Activated CD4-positive, alpha-beta T cell treated with anti-CD3 and anti-CD28 coated beads for 24 hours (primary cell): ENCODE measurements at regions not wholly inside any gene's neighbourhood (a gene's known extent, or its start where the extent isn't known, plus 50 kb on each side); places are given as distances from the start of the nearest gene placed in this dataset.

Experiments used
- DNase-seq, 2 donors: peaks; one replicate each; pipeline ENCODE4 v3.0.0-alpha.2; 2020; ENCODE audit warnings: low read depth in 2 of 2

DNA sequence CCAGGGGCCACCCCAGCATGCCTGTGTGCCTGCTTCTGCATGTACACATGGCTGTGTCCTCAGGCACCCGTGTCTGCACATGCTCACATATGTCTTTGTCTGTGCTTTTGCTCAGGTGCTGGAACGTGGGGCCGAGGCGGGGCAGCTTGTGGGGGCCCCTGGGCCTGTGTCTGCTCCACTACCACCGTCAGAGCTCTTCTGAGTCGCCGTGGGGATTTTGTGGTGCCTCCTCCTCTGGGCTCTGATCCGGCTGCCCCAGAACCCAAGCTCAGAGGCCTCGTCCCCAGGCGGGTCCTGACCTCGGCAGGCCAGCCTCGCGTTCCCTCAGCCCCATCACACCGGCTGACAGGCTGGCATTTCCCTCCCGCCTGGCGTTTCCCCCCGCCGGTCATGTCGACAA lies 104.6 kb upstream of the ACTRT2 start:
- DNase-seq = no peak

DNA sequence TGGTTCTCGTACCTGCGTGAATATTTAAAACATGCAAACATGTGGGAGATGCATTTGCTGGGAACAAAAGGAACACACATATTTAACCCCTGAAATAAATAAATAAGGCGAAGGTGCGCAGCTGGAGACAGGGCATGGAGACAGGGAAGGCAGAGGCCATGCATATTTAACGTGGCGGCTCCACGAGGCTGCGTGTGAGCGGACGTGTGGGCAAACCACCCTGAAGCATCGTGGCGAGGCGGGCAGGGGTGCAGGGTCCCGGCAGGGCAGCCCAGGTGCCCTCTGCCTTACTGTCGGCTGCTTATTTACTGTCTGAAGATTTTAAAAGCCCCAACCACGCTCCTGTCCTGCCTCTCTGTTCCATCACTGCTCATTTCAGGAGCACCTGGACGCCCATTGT lies 104.0 kb upstream of the ACTRT2 start:
- no peak for DNase-seq

DNA sequence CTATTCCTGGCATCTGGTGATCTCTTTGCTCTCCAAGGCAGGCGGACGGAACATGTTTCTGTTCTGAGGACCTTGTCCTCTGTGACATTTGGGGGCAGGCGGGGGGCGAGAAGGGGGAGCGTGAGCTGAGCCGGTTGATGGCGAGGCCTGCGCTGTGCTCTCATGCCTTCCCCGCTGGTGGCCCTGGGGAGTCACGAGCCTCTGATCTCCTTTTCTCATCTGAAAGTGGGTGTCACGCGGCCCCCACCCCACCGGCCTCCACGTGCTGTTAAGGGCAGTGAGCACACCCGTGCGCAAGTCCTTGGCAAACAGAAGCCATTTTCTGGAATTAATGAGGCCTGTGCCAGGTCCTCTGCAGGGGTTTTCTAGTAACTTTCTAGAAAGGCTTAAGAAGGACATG lies 102.8 kb upstream of the ACTRT2 start:
- DNase-seq = no peak

DNA sequence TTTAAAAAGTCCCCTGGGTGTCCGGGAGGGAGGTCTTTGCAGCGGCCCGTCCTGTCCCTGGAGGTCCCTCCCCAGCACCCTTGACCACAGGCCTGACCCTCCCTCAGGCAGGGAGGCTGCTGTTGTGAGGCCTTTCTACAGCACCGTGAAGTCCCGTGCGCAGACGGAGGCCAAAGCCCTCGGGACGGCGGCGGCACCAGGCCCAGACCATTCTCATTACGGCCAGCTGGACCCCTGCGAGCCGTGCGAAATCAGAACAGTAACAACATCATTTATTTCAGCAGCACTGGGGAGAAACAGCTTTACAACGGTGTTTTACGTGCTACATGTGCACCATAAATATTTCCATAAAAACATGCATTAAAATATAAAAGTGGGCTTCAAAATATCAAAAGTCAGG lies 101.4 kb upstream of the ACTRT2 start:
- no peak for DNase-seq

DNA sequence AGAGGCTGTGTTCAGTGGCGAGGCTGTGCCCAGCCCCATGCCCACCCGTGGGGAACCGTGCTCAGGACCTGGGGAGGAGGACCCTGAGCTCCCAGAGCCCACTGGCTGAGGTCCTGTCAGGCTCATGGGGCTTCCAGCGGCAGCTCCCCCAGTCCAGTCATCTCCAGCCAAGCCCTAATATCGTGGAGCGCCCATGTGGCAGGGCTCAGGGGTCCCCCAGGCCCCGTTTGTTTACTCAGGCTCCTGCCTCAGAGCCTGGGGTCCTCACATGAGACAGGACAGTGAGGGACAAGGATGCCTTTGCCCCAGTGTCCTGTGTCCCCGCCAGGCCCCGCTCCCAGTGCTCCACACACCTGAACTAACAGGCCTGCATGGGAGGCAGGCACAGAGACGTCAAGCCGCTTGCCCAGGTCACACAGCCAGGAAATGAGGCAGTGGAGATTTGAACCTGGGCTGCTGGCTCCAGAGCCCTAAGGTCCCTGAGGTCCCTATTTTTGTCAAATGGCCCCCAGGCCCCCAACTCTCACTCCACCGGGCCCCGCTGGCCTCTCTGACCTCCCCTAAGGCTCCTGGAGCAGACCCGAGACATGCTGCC lies 100.7 kb upstream of the ACTRT2 start:
- DNase-seq = no peak

DNA sequence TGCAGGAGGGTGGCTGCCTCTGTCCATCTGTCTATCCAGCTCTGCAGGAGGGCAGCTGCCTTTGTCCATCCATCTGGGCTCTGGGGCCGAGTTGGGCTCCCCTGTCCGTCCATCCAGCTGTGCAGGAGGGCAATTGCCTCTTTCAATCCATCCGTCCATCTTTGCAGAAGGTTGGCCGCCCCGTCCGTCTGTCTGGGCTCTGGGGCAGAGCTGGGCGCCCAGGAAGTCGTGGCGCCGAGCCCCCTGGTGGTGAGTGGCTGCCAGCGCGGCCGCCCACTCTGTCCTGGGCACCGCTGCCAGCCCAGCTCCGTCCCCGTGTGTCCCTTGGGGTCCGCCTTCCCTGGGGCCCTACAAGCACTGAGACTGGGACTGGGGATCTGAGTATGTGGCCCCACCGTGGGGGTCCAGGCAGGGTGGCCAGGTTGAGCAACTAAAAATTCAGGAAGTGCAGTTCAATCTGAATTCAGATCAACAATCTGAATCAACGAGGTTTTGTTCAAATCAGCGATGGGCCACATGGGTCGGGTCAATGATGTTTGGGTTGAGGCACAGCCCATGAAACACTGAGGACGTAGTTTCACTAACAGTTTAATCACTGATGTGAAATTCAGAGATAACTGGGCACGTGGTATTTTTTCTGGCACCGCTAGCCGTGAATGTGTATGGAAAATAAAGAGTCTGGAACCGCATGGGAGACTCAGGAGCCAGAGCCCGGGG lies 99.1 kb upstream of the ACTRT2 start:
- DNase-seq = peak; percentile 24 to 39

DNA sequence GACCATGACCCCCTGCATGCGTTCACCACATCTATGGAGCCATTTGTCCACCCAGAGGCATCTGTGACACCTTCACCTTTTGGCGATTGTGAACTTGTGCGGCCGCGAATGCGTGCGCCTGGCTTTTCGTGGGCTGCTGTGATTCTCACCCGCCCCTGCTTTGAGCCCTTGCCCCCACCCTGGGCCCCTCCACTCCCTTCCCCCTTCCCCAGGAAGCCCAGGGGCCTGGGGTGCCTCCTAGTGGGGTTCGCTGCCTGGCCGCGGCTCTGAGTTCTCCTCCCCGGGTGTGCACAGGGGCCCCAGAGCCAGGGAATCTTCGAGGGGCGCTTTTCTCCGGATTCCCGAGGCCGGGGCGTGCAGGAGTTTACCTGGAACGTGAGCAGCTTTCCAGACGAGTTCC lies 97.9 kb upstream of the ACTRT2 start:
- no peak for DNase-seq

DNA sequence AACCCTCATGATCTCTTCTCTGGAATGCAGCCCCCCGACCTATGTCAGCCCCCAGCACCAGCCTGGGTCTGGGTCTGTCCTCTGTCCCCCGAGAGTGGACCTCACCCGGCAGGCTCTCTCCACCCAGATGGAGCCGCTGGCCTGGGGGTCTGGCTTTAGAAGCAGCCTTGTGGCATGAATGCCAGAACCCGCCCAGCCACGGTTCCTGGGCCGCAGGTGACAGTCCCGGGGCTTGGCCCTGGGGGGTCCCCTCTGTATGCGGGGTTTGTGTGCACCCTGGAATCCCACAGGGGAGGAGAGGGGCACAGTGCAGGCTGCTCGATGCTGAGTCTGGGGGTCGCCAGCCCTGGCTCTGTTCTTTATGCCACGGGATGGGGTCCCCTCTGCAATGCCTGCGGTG lies 96.0 kb upstream of the ACTRT2 start:
- no peak for DNase-seq

DNA sequence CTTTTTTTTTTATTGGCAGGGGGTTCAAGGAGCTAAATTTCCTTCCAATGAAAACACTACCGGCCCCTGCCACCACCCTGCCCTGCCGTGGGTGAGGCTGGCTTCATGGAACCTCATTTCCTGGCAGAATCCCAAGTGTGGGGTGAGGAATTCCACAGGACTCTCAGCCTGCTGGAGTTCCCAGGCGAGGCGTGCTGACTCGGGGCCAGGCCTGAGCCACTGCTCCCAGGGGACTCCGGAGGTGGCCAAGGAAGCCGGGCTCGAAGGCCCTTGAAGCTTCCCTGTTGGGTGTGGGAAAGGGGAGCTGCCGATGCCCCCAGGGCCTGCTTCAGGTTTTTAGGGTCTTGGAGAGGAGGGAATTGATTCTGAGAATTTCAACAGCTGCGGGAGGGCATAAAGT lies 95.3 kb upstream of the ACTRT2 start:
- no peak for DNase-seq

DNA sequence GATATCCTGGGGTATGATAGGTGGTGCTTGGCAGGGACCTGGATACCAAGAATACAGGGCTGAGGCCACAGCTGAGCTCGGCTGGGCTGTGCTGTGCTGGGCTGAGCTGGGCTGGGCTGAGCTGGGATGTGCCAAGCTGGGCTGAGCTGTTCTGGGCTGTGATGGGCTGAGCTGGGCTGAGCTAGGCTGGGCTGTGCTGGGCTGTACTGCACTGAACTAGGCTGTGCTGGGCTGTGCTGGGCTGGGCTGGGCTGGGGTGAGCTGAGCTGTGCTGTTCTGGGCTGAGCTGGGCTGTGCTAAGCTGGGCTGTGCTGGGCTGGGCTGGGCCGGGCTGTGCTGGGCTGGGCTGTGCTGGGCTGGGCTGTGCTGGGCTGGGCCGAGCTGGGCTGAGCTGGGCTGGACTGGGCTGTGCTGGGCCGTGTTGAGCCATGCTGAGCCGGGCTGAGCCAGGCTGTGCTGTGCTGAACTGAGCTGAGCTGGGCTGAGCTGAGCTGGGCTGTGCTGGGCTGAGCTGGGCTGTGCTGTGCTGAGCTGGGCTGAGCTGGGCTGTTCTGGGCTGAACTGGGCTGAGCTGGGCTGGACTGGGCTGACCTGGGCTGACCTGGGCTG lies 94.7 kb upstream of the ACTRT2 start:
- no peak for DNase-seq

DNA sequence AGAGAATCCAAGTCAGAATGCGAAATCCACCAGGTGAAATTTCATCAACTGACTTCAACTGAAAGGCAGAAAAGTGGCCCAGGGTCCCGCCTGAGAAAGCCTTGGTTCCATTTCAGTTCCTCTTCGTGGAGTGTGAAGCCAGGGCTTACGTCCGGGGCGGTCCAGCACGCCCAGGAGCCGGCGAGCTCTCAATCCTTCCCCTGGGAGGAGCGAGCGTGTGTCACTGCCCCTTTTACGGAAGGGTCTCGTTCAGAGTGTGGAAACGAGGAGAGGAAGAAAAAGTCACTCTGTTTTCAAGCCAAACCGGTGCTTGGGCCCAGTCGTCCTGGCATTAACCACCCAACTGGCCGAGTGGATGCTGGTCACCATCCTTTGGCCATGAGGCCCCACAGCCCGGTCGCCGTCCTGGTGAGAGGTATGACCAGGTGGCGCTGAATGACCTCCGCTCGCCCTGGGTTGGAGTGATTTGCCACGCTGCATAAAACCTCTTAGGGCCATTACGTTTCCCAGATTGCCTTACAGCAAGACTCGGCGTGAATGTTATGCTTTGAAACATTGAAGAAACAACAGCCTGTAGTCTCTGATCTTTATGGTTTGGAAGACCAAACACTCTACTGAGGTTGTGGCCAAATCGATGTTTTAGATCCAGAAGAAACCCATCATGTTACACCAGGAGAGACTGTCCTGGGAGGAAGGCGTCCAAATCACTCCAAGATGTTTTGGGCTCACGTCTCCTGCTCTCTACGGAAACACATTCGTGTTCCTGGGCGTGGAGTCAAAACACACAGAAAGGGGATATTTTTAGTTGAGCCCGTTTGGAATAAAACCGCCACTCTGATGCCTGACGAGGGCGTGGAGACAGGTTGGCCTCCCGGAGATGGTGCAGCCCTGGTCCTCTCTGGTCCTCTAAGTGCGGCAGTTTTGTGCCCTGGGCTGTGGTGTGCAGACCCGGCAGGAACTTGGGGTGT lies 93.6 kb upstream of the ACTRT2 start:
- no peak for DNase-seq

DNA sequence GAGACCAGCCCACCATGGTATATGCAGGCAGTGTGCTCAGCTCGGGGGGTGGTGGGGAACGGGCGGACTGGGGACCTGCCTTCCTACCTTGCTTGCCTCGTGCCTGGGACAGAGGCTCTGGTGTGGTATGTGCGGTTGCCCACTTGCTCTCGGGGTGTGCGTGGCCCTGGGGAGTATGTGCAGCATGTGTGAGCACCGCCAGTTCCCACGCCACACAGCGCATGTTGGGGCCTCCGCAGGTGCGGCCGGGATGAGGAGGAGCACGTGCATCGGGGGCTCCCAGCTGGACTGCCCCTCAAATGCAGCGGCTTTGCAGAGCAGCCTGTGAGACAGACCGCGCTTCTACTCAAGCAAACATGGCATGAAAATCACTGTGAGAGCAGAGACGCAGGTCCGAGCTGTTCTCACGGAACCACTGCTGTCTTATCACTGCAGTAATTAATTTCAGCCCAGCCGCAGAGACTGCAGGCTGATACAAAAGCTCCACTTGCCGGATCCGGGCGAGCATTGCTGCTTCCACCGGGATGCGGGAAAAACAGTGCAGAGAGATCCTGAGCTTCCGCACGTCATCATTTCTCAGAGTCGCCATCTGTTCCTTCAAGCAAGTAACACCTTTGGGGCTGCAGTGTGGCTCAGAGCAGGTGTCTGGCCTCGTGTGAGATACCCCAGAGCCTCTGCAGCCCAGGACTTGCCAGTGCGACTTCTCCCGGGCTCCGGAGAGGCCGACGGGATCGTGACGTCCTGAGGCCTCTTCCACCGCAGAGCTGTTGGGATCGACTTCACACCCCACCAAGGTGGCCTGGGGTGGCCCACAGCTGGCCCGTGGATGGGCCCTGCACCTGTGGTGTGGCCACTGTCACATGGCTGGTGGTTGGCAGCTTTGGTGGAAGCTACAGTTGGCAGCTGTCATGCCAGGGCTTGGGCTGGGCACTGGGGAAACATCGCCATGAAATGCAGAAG lies 92.6 kb upstream of the ACTRT2 start:
- no peak for DNase-seq

DNA sequence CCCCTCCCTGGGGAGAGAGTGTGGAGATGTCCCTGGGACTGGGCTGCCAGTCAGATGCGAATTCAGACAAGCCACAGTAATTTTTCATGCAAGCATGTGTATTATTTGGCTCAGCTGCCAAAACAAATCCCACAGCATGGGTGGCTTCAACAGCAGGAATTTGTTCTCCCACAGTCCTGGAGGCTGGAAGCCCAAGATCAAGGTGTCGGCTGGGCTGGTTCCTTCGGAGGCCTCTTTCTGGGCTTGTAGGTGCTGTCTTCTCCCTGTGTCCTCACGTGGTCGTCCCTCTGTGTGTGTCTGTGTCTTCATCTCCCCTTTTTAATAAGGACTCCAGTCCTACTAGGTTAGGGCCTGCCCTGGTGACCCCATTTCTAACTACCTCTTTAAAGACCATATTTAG lies 91.9 kb upstream of the ACTRT2 start:
- no peak for DNase-seq

DNA sequence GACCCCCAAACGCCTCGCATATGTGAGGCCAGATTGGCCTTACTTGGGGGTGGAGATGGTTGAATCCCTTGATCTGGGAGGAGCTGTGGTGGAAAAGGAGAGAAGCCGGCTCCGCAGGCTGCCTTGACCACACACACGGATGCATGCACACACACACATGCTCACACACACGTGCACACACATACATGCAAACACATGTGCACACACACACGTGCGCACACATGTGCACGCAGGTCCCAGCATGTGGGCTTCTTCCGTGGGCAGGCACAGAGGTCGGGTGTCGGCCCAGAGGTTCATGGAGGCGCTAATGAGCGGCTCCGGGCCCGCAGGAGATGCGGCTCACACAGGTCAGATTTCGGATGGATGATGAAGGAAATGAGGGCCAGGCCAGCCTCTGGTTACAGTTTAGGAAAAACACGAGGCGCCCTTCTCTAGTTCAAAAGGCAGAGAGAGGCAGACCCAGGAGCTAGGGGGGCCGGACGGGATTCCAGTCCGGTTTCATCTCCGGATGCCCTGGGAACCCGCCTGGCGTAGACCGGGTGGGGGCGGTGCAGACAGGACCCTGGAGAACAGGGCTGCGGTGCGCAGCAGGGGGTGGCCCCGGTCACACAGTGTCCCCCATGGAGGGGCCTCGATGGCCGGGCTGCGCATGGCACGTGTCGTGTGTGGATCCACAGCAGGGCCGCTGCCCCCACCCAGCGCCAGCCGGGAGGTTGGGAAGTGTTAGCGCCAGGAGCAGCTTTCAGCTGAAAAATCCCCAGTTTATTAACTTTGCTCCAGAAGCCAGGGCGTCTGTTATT lies 91.1 kb upstream of the ACTRT2 start:
- DNase-seq = no peak

DNA sequence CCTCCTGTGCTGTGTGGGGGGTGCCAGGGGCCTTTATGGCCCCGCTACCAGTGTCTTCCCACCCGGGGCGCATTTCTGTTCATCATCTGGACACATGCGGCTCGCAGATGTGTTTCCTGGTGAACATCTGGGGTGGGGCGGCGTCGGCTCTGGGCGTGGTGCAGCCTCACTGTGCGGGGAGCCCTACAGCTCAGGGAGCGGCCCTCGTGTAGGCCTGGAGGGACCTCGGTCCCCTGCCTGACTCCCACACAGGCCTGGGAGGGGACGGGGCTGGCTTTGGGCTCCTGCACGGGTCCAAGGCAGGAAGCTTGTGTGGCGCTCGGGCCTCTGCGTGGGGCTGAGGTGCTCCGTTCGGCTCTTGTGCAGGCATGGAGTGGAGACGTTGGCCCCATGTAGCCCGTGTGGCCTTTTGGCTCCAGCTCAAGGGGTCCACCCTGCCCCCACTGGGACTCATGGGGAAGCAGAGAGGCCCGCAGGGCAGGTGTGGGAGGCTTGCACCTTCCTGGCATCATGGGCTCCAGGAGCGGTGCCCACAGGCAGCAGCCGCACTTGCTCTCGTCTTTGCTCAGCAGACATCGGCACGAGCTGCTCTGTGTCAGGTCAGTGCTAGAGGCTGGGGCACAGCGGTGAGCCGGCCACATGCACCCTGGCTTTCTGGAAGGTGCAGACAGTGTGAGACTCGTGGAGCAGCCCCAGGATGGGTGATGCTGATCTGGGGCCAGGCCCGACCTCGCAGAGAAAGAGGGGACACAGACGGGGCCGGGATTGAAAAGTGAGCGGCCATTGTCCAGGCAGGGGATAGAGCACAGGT lies 90.1 kb upstream of the ACTRT2 start:
- no peak for DNase-seq

DNA sequence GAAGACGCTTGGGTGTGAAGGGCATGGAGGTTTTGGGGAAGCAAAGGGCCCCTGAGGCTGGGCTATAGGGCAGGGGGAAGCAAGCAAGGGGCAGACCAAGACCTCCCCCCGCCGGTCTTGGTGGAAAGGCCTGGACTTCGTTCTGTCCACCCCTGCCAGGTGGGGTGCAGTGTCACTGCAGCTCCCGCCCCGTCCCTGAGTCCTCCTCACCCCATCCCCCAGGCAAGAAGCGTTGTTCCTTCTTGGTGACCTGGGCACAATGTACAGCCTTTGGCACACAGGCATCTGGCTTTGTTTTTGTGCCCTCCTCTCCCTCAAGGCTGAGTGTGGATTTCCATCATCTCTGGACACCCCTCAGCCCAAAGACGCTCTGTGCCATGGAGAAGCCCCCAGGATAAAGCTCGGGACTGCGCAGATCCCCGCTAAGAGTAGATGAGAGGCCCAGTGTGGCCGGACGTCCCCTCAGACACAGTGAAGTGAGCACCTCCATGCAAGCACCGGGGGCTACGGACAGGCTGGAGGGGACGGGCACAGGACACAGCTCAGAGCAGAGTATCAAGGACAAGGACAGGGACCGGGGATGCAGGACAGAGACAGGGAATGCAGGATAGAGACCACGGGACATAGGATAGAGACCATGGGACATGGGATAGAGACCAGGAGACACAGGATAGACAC lies 89.4 kb upstream of the ACTRT2 start:
- DNase-seq = no peak

DNA sequence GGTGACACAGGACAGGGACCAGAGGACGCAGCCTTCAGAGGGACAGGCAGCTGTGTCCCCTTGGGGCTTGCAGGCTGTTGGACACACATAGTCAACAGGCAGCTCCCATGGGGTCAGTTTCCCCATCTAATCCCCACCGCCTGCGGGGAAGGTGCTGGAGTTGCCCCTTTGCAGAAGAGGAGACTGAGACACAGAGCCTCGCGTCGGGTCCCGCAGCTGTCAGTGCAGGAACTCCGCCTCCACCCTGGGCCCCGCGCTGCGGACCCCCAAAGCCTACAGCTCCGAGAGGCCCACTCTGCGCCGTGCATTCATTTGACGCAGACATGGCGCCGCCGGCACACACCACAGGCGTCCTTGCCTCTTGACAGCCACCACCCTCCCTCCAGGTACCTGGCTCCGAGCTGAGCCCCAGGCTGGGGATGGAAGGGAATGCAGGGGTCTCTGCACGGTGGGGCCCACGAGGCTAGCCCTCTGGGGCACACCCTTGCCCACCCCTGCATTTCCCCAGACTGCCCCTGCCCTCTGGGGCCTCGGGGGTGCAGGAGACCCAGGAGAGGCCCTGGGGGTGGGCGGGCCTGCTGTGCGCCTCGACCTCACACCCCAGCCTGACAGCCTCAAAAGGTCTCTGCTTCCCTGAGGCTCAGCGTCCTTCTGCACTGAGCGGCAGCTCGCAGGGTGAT lies 88.5 kb upstream of the ACTRT2 start:
- DNase-seq = no peak

DNA sequence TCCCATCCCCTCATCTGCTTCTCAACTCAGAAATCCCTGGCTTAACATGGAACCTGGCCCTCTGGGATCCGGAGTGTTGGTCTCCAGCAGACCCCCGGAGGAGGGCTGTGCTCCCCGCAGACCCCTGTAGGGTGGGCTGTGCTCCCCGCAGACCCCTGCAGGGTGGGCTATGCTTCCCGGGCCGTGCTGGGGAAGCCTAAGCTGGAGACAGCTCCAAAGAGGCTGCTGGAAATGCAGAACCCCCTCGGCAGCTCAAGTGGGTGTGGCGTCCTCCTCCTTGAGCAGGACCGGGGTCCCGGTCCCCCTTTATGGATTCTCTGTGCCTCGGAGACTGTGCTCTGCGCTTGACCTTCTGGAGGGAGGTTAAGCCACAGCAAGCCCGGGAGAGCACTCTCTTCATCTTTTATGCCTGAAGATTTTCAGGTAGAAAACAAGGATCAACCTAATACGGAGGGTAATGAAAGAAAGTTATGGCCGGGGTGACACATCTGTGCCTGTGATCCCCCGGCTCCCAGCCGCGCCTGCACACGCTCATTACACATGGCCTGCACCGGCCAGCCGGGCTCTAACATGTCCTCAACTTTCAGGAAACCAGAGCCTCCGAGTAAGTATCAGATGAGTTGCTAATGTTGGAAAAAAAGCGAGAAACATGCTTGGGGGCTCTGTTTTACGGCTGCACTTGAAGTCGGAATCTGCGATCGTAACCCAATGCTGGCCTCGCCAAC lies 87.7 kb upstream of the ACTRT2 start:
- no peak for DNase-seq
